IPS-18a (cell line): ENCODE measurements at regions not wholly inside any gene's neighbourhood (a gene's known extent, or its start where the extent isn't known, plus 50 kb on each side); places are given as distances from the start of the nearest gene placed in this dataset.

Source experiments
- H3K27ac ChIP-seq: one replicate; pipeline ENCODE4 v1.5.1; 2013; ENCODE audit warnings: low read length
- H3K27me3 ChIP-seq: one replicate; pipeline ENCODE4 v1.6.1; 2013; ENCODE audit warnings: mild to moderate bottlenecking, low read length; ENCODE audit not compliant: control insufficient read depth, insufficient read depth
- H3K36me3 ChIP-seq: one replicate; pipeline ENCODE4 v1.6.1; 2013; ENCODE audit warnings: low read depth, low read length; ENCODE audit not compliant: control insufficient read depth
- H3K4me1 ChIP-seq: one replicate; pipeline ENCODE4 v1.6.1; 2013; ENCODE audit warnings: low read depth, low read length; ENCODE audit not compliant: control insufficient read depth
- H3K4me3 ChIP-seq: one replicate; pipeline ENCODE4 v1.5.1; 2013; ENCODE audit warnings: low read length
- H3K9ac ChIP-seq: one replicate; pipeline ENCODE4 v1.6.1; 2013; ENCODE audit warnings: mild to moderate bottlenecking, low read length, moderate library complexity
- H3K9me3 ChIP-seq: one replicate; pipeline ENCODE4 v1.6.1; 2013; ENCODE audit warnings: low read depth, low read length; ENCODE audit not compliant: control insufficient read depth

DNA sequence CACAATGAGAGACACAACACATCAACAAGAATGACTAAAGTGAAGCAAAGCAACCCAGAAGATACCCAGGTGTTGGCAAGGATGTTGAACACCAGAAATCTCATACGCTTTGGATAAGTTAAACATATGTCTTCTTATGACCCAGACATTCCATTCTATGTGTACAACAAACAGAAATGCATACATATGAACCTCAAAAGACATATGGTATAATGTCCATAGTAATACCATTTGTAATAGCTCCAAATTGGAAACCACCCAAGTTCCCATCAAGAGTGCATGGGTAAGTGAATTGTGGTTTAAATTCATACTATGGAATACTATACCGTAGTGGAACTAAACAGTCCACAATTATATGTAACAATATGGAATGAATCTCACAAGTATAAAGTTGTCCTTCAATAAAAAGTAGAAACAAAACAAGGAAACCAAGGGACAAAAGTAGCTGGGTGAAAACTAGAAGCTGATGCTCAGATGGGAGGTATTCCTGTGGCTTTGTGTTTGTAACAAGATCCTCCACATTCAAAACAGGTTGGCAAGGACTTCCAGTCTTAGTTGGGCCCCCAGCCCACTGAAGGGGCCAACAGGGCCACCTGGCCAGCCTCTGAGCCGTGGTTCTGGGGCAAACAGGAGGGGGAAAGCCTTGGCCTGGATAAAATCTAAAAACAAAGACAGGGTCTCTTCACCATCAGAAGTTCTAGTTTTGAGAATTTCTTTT is 171.8 kb upstream of the PITX1 start:
- H3K9ac ChIP-seq, result no peak overlapping the region
- H3K27ac ChIP-seq, result no peak overlapping the region
- H3K36me3 ChIP-seq, result no peaks in the 10 kb centered on the region
- no peaks in the 10 kb centered on the region for H3K4me1 ChIP-seq
- H3K27me3 ChIP-seq, result no peaks in the 10 kb centered on the region
- H3K9me3 ChIP-seq, result peaks cover 8% of the 10 kb centered on the region
- H3K4me3 ChIP-seq, result no peak overlapping the region

DNA sequence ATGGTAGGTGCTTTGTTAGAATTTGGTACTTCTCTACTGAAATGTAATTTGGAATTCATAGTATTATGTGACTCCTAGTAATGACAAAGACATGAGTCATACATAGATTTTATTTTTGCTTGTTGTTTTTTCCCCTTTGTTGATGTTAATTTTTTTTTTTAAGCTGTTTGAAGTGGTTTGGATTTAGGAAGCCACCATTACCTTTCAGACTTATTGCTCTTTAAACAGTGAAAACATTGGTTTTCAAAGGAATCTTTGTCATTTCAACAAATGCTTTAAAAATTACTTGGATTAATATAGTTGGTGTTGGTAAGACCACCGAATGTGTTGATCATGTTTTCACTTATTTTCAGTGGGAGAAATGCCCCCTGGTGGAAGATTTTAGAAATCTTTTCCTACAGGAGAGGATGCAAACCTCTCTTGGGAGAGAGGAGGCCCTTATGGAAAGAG is 170.1 kb upstream of the PITX1 start:
- H3K36me3 ChIP-seq, result no peaks in the 10 kb centered on the region
- H3K4me1 ChIP-seq, result no peaks in the 10 kb centered on the region
- no peak overlapping the region for H3K4me3 ChIP-seq
- H3K9me3 ChIP-seq, result peaks cover 8% of the 10 kb centered on the region
- no peak overlapping the region for H3K9ac ChIP-seq
- H3K27me3 ChIP-seq, result no peaks in the 10 kb centered on the region
- no peak overlapping the region for H3K27ac ChIP-seq

DNA sequence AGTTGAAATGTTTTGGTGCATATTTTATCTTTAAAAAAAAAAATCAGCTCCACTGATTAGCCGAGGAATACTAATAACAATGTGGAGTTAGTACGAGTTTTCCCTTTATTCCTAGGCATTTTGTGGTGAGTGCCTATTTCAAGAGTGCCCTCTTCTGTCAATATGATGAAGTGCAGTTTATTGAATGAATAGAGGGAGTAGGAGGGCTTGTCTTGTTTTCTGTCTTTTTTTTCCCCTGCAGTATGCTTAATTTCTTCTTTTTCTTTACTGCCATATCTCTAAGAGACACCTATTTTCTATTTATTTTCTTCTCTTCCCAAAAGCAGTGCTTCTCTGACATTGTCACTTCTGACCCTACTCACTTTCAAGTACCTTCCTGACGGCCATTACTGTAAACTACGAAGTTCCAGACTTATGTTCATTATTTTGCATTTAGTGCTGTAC is 169.6 kb upstream of the PITX1 start:
- H3K4me3 ChIP-seq, result no peak overlapping the region
- H3K36me3 ChIP-seq, result no peaks in the 10 kb centered on the region
- H3K27me3 ChIP-seq, result no peaks in the 10 kb centered on the region
- no peak overlapping the region for H3K27ac ChIP-seq
- no peak overlapping the region for H3K9ac ChIP-seq
- H3K4me1 ChIP-seq, result no peaks in the 10 kb centered on the region
- peaks cover 8% of the 10 kb centered on the region for H3K9me3 ChIP-seq

DNA sequence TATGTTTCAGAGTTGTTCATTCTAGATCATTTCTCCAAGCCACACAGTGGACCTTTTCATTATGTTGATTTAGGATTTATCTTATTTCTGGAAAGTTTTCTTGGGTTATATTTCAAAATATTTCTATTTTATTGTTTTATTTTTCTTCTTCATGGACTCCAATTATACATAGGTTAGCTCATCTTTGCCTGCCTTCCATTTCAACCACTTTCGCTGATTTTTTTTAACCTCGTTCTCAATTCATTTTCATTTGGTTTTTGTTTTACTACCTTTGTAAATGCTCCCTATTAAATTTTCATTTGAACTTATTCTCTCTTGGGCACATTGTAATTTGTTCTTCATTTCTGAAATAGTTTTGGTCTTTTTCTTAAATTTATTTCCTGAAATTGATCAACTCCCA is 169.0 kb upstream of the PITX1 start:
- H3K4me1 ChIP-seq, result no peaks in the 10 kb centered on the region
- no peaks in the 10 kb centered on the region for H3K36me3 ChIP-seq
- H3K9ac ChIP-seq, result no peak overlapping the region
- H3K27me3 ChIP-seq, result no peaks in the 10 kb centered on the region
- peaks cover 8% of the 10 kb centered on the region for H3K9me3 ChIP-seq
- H3K4me3 ChIP-seq, result no peak overlapping the region
- H3K27ac ChIP-seq, result no peak overlapping the region

DNA sequence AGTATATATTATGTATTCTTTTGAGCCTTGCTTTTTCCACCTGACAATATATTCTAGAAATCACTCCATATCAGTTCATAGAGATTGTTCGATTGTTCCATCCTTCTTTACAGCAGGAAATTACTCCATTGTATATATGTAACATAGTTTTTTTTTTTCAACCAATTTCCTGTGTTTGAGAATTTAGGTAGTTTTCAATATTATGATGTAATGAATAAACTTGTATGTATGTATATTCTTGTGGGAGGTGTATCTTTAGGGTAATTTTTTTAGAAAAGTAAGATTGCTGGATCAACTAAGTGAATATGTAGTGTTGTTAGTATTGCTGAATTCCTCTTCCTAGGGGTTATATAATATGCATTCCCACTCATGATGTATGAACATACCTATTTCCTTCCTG is 165.9 kb upstream of the PITX1 start:
- Histone ChIP-seq H3K9ac (no peak overlapping the region), H3K9me3 (peaks cover 8% of the 10 kb centered on the region), H3K27me3 (no peaks in the 10 kb centered on the region), H3K36me3 (no peaks in the 10 kb centered on the region), H3K4me1 (no peaks in the 10 kb centered on the region), H3K4me3 (no peak overlapping the region), H3K27ac (no peak overlapping the region)

DNA sequence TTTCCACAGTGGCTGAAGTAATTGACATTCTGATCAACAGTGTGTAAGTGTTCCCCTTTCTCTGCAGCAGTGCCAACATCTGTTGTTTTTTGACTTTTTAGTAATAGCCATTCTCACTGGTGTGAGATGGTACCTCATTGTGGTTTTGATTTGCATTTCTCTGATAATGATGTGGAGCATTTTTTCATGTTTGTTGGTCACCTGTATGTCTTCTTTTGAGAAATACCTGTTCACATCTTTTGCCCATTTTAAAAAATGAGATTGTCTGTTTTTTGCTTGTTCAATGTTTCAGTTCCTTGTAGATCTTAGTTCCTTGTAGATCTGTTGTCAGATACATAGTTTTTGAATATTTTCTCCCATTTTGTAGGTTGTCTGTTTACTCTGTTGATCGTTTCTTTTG is 162.5 kb upstream of the PITX1 start:
- Histone ChIP-seq H3K9me3 (no peaks in the 10 kb centered on the region), H3K36me3 (no peaks in the 10 kb centered on the region), H3K27ac (no peak overlapping the region), H3K4me3 (no peak overlapping the region), H3K9ac (no peak overlapping the region), H3K4me1 (no peaks in the 10 kb centered on the region), H3K27me3 (peaks cover 21% of the 10 kb centered on the region)

DNA sequence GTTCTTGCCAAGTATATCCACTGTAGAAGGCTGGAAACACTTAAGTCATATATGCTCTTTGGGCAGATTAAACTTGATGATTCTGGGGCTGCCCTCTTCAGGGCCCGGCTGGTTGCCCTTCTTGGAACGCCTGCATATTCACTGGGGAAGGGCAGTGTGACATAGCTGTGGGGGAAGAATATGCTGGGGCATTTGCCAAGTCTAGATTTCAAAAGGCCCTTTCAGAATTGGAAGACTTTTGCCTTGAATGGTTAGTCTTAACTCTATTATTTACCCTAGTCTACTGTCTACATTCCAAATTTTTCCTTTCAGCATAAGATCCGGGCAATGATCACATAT is 161.2 kb upstream of the PITX1 start:
- Histone ChIP-seq H3K9me3 (no peaks in the 10 kb centered on the region), H3K4me3 (no peak overlapping the region), H3K36me3 (no peaks in the 10 kb centered on the region), H3K27ac (no peak overlapping the region), H3K9ac (no peak overlapping the region), H3K4me1 (no peaks in the 10 kb centered on the region), H3K27me3 (peaks cover 32% of the 10 kb centered on the region)

DNA sequence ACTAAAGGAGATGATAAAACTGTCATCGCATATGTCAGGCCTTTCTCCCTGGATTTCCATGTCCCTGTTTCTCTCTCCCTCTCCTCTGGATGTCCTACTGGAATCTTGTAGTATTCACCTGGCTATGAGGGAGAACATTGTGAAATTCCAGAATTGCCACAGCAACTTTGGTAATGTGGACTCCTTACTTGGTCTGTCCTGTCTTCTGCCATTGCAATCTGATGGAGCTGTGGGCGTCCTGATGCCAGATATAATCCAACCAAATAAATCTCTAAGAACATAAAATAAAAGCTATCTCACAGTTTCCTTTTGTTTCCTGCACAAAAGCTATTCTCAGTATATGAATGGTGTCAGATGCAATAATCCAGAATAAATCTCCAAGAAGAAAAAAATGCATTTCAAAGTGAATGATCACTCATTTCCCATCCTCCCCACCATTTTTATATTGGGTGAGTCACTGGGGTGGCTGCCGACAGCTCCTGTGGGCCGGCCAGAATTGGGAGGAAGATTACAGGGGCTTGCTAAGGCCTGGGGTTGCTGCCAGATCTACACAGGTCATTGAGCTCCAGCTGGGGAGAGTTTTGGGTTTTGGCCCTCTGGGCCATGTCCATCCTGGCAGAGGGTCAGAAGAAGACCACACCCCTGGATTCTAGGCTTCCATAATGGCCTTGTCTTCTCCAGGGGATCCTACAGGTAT is 160.7 kb upstream of the PITX1 start:
- Histone ChIP-seq H3K9ac (no peak overlapping the region), H3K27ac (no peak overlapping the region), H3K27me3 (peaks cover 37% of the 10 kb centered on the region), H3K36me3 (no peaks in the 10 kb centered on the region), H3K4me1 (no peaks in the 10 kb centered on the region), H3K9me3 (no peaks in the 10 kb centered on the region), H3K4me3 (no peak overlapping the region)

DNA sequence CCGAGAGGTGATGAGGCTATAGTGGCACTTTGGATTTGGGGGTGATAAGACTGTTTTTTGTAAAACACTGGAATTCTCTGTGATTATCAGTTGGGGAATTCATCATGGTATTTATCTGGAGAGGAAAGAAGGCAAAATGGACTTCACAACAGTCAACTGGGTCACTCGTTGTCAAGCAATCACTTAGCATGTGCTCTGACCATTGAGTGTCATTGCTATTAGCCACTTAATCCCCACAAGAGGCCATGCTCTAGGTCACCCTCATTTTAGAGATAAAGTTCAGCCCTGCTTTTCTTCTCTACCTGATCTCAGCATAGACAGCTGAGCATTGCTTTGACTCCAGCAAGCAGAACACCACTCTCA is 160.1 kb upstream of the PITX1 start:
- H3K36me3 ChIP-seq, result no peaks in the 10 kb centered on the region
- H3K27me3 ChIP-seq, result peaks cover 41% of the 10 kb centered on the region
- H3K9ac ChIP-seq, result no peak overlapping the region
- no peaks in the 10 kb centered on the region for H3K9me3 ChIP-seq
- H3K27ac ChIP-seq, result no peak overlapping the region
- H3K4me3 ChIP-seq, result no peak overlapping the region
- H3K4me1 ChIP-seq, result no peaks in the 10 kb centered on the region

DNA sequence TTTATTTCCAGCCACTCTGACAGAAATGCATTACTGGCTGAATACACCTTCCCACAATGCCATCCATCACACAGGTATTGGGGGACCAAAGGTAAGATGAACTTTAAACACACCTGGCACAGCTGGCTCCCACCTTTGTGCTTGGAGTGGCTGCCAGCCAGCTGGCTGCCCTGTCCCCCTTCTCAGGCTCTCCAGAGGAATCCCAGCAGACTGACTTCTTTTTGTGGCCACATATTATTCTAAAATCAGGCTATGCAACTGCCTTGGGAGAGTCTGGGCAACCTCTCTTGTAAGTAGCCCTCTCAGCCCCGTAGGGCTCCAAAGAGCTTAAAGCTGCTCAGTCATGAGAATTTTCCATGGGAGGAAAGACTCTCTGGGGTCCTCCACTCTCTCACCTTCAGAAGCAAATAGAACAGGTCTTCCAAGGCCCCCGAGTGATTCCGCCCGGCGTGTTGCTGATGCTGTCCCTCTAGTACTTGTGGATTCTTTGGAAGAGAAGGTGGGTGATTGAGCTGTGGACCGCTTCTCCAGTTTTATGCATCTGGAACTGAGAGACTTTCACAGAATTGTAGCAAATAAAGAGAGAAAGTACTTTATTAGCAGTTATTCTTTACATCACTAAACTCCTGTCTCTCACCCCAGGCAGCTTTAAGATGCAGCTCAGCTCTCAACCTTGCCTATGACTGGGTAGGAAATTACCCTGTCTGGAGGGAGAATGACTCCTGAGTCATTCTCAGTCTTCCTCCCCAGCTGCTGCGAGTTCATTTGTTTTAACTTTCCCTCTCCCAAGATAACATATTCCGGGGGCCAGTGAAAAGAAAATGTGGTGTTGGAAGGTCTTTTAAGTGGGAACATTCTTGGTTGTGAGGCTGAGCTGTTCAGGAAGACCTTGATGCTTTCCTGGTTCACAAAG is 159.4 kb upstream of the PITX1 start:
- Histone ChIP-seq H3K9ac (no peak overlapping the region), H3K36me3 (no peaks in the 10 kb centered on the region), H3K27me3 (peaks cover 45% of the 10 kb centered on the region), H3K9me3 (no peaks in the 10 kb centered on the region), H3K4me1 (no peaks in the 10 kb centered on the region), H3K27ac (no peak overlapping the region), H3K4me3 (no peak overlapping the region)

DNA sequence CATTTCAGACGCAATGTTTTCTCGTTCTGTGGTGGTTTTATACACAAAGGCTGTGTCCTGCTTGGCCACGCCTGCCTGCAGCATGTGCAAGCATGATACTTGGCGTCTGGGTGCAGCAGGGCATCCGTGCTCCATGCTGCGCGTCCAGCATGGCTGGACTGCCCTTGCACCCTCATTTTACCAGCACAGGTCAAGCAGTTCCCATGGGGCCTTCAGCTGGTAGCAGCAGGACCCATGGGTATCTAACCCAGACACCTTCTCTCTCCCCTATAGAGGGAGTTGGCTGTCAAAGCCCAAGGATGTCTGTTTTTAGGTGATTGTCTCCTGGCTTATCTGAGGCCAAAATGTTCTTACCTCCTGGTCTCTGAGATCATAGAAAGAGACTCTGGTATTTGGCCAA is 158.3 kb upstream of the PITX1 start:
- H3K9ac ChIP-seq, result no peak overlapping the region
- no peaks in the 10 kb centered on the region for H3K4me1 ChIP-seq
- H3K36me3 ChIP-seq, result no peaks in the 10 kb centered on the region
- H3K4me3 ChIP-seq, result no peak overlapping the region
- no peak overlapping the region for H3K27ac ChIP-seq
- H3K9me3 ChIP-seq, result no peaks in the 10 kb centered on the region
- H3K27me3 ChIP-seq, result peaks cover 45% of the 10 kb centered on the region
